ENCODE measurements at regions not wholly inside any gene's neighbourhood (a gene's known extent, or its start where the extent isn't known, plus 50 kb on each side); places are given as distances from the start of the nearest gene placed in this dataset.
"Not testable (repeated sequence)": the region's sequence is repeated elsewhere in the genome, so short reads cannot be mapped to it uniquely, and the experiment has no call there.

GRCh38 chr20:30631261-30631789 lies 626.1 kb upstream of the DEFB115 start:
- not testable (repeated sequence) for H3K4me3 ChIP-seq; H3K4me1 ChIP-seq; H3K9me3 ChIP-seq (replicated peaks); H3K36me3 ChIP-seq; DNase-seq; H3K27ac ChIP-seq; H3K27me3 ChIP-seq

- DNase-seq; H3K4me1 ChIP-seq; H3K36me3 ChIP-seq; H3K27ac ChIP-seq; H3K27me3 ChIP-seq; H3K9me3 ChIP-seq (replicated peaks); H3K4me3 ChIP-seq: not testable (repeated sequence)
Observed at GRCh38 chr20:30632773-30633172, 624.7 kb upstream of the DEFB115 start.

- not testable (repeated sequence) for H3K9me3 ChIP-seq (replicated peaks); H3K4me3 ChIP-seq; H3K27ac ChIP-seq; H3K27me3 ChIP-seq; DNase-seq; H3K36me3 ChIP-seq; H3K4me1 ChIP-seq
Observed at GRCh38 chr20:30641522-30641921, 615.9 kb upstream of the DEFB115 start.

- DNase-seq; H3K4me3 ChIP-seq; H3K4me1 ChIP-seq; H3K36me3 ChIP-seq; H3K27ac ChIP-seq; H3K9me3 ChIP-seq (replicated peaks); H3K27me3 ChIP-seq: not testable (repeated sequence)
Observed at GRCh38 chr20:30660982-30661381, 596.5 kb upstream of the DEFB115 start.

- H3K4me3 ChIP-seq; H3K27me3 ChIP-seq; H3K36me3 ChIP-seq; DNase-seq; H3K9me3 ChIP-seq (replicated peaks); H3K4me1 ChIP-seq; H3K27ac ChIP-seq: not testable (repeated sequence)
Observed at GRCh38 chr20:30668418-30668817, 589.0 kb upstream of the DEFB115 start.

- not testable (repeated sequence) for H3K9me3 ChIP-seq (replicated peaks); DNase-seq
Observed at GRCh38 chr20:30669330-30670029, 588.0 kb upstream of the DEFB115 start.

GRCh38 chr20:30671120-30671519 lies 586.3 kb upstream of the DEFB115 start:
- peak; percentile 12 for DNase-seq
- H3K27ac ChIP-seq; H3K27me3 ChIP-seq; H3K4me1 ChIP-seq; H3K9me3 ChIP-seq (replicated peaks); H3K4me3 ChIP-seq; H3K36me3 ChIP-seq: not testable (repeated sequence)

More at GRCh38 chr20:30669330-30670029, 588.0 kb upstream of the DEFB115 start:
- H3K4me1 ChIP-seq, H3K27me3 ChIP-seq, H3K4me3 ChIP-seq, H3K36me3 ChIP-seq, H3K27ac ChIP-seq: not testable (repeated sequence)

GRCh38 chr20:30675988-30676564 lies 581.4 kb upstream of the DEFB115 start:
- DNase-seq; H3K27me3 ChIP-seq; H3K9me3 ChIP-seq (replicated peaks); H3K4me3 ChIP-seq; H3K4me1 ChIP-seq; H3K27ac ChIP-seq; H3K36me3 ChIP-seq: not testable (repeated sequence)

- H3K4me3 ChIP-seq; H3K36me3 ChIP-seq; H3K4me1 ChIP-seq; H3K9me3 ChIP-seq (replicated peaks); H3K27me3 ChIP-seq; DNase-seq; H3K27ac ChIP-seq: not testable (repeated sequence)
Observed at GRCh38 chr20:30682236-30682635, 575.2 kb upstream of the DEFB115 start.

- H3K9me3 ChIP-seq (replicated peaks); H3K27ac ChIP-seq; H3K4me1 ChIP-seq; H3K36me3 ChIP-seq; H3K27me3 ChIP-seq; H3K4me3 ChIP-seq; DNase-seq: not testable (repeated sequence)
Observed at GRCh38 chr20:30712861-30713260, 544.6 kb upstream of the DEFB115 start.

GRCh38 chr20:30719415-30720199 lies 537.9 kb upstream of the DEFB115 start:
- H3K9me3 ChIP-seq (replicated peaks); H3K4me1 ChIP-seq; H3K36me3 ChIP-seq; DNase-seq; H3K27ac ChIP-seq; H3K27me3 ChIP-seq; H3K4me3 ChIP-seq: not testable (repeated sequence)

GRCh38 chr20:30723511-30723910 lies 534.0 kb upstream of the DEFB115 start:
- not testable (repeated sequence) for DNase-seq; H3K27ac ChIP-seq; H3K4me1 ChIP-seq; H3K27me3 ChIP-seq; H3K4me3 ChIP-seq; H3K9me3 ChIP-seq (replicated peaks); H3K36me3 ChIP-seq

GRCh38 chr20:30723934-30724687 lies 533.4 kb upstream of the DEFB115 start:
- H3K36me3 ChIP-seq; H3K27ac ChIP-seq; H3K9me3 ChIP-seq (replicated peaks); H3K27me3 ChIP-seq; DNase-seq; H3K4me3 ChIP-seq; H3K4me1 ChIP-seq: not testable (repeated sequence)

- H3K36me3 ChIP-seq; H3K9me3 ChIP-seq (replicated peaks); H3K27ac ChIP-seq; H3K27me3 ChIP-seq; DNase-seq; H3K4me3 ChIP-seq; H3K4me1 ChIP-seq: not testable (repeated sequence)
Observed at GRCh38 chr20:30724688-30725074, 532.8 kb upstream of the DEFB115 start.

- DNase-seq; H3K4me3 ChIP-seq; H3K4me1 ChIP-seq; H3K27me3 ChIP-seq; H3K27ac ChIP-seq; H3K36me3 ChIP-seq; H3K9me3 ChIP-seq (replicated peaks): not testable (repeated sequence)
Observed at GRCh38 chr20:30725188-30725587, 532.3 kb upstream of the DEFB115 start.

Measured in SJCRH30 (cell line).